ENCODE measurements at regions not wholly inside any gene's neighbourhood (a gene's known extent, or its start where the extent isn't known, plus 50 kb on each side); places are given as distances from the start of the nearest gene placed in this dataset.

- H3K4me1 ChIP-seq (ENCODE audit: control insufficient read depth, insufficient read depth, low read length), result peaks cover 40% of the 10 kb centered on the region
- no peaks in the 10 kb centered on the region for H3K36me3 ChIP-seq (ENCODE audit: control insufficient read depth, insufficient read depth, low read length)
- WGBS (ENCODE audit: insufficient coverage), result 100% methylated on average over 3 of the region's 5 CpGs
- H3K9me3 ChIP-seq (ENCODE audit: control insufficient read depth, insufficient read depth, low read length), result no peaks in the 10 kb centered on the region
- no peak overlapping the region for H3K4me3 ChIP-seq (ENCODE audit: low read depth, low read length)
- no peak for DNase-seq (ENCODE audit: low read depth in 4 of 6, low spot score in 6 of 6)
- no peak overlapping the region for H3K27ac ChIP-seq (ENCODE audit: low read depth, low read length)
- H3K27me3 ChIP-seq (ENCODE audit: control insufficient read depth, insufficient read depth, low read length), result no peaks in the 10 kb centered on the region
These were observed 103.9 kb upstream of the IRF2BP2 start for GRCh38 chr1:234713859-234714258.

- Histone ChIP-seq H3K9me3 (ENCODE audit: control insufficient read depth, insufficient read depth, low read length) (no peaks in the 10 kb centered on the region), H3K27ac (ENCODE audit: low read depth, low read length) (no peak overlapping the region), H3K36me3 (ENCODE audit: control insufficient read depth, insufficient read depth, low read length) (no peaks in the 10 kb centered on the region), H3K27me3 (ENCODE audit: control insufficient read depth, insufficient read depth, low read length) (no peaks in the 10 kb centered on the region), H3K4me1 (ENCODE audit: control insufficient read depth, insufficient read depth, low read length) (peaks cover 40% of the 10 kb centered on the region), H3K4me3 (ENCODE audit: low read depth, low read length) (no peak overlapping the region)
- DNase-seq (ENCODE audit: low read depth in 4 of 6, low spot score in 6 of 6), result no peak
- WGBS (ENCODE audit: insufficient coverage), result 89% methylated on average over 9 of the region's 11 CpGs
These were observed 103.5 kb upstream of the IRF2BP2 start for GRCh38 chr1:234713440-234713839.

GRCh38 chr1:234712891-234713305, 102.9 kb upstream of the IRF2BP2 start:
- H3K27ac ChIP-seq (ENCODE audit: low read depth, low read length), result no peak overlapping the region
- H3K9me3 ChIP-seq (ENCODE audit: control insufficient read depth, insufficient read depth, low read length), result no peaks in the 10 kb centered on the region
- H3K36me3 ChIP-seq (ENCODE audit: control insufficient read depth, insufficient read depth, low read length), result no peaks in the 10 kb centered on the region
- H3K27me3 ChIP-seq (ENCODE audit: control insufficient read depth, insufficient read depth, low read length), result no peaks in the 10 kb centered on the region
- H3K4me3 ChIP-seq (ENCODE audit: low read depth, low read length), result no peak overlapping the region
- no peak for DNase-seq (ENCODE audit: low read depth in 4 of 6, low spot score in 6 of 6)
- 95% methylated on average over 4 of the region's 5 CpGs for WGBS (ENCODE audit: insufficient coverage)
- peaks cover 38% of the 10 kb centered on the region for H3K4me1 ChIP-seq (ENCODE audit: control insufficient read depth, insufficient read depth, low read length)

- Histone ChIP-seq H3K27ac (ENCODE audit: low read depth, low read length) (no peak overlapping the region), H3K36me3 (ENCODE audit: control insufficient read depth, insufficient read depth, low read length) (no peaks in the 10 kb centered on the region), H3K9me3 (ENCODE audit: control insufficient read depth, insufficient read depth, low read length) (no peaks in the 10 kb centered on the region), H3K4me1 (ENCODE audit: control insufficient read depth, insufficient read depth, low read length) (peaks cover 21% of the 10 kb centered on the region), H3K4me3 (ENCODE audit: low read depth, low read length) (no peak overlapping the region), H3K27me3 (ENCODE audit: control insufficient read depth, insufficient read depth, low read length) (no peaks in the 10 kb centered on the region)
- 86% methylated on average over 1 of the region's 7 CpGs for WGBS (ENCODE audit: insufficient coverage)
- no peak for DNase-seq (ENCODE audit: low read depth in 4 of 6, low spot score in 6 of 6)
These were observed 101.2 kb upstream of the IRF2BP2 start for GRCh38 chr1:234710936-234711724.

- Histone ChIP-seq H3K36me3 (ENCODE audit: control insufficient read depth, insufficient read depth, low read length) (no peaks in the 10 kb centered on the region), H3K4me3 (ENCODE audit: low read depth, low read length) (no peak overlapping the region), H3K4me1 (ENCODE audit: control insufficient read depth, insufficient read depth, low read length) (peaks cover 14% of the 10 kb centered on the region), H3K27ac (ENCODE audit: low read depth, low read length) (no peak overlapping the region), H3K9me3 (ENCODE audit: control insufficient read depth, insufficient read depth, low read length) (no peaks in the 10 kb centered on the region), H3K27me3 (ENCODE audit: control insufficient read depth, insufficient read depth, low read length) (no peaks in the 10 kb centered on the region)
- WGBS (ENCODE audit: insufficient coverage), result no CpG with 5 or more reads among the region's 6 CpGs
- DNase-seq (ENCODE audit: low read depth in 4 of 6, low spot score in 6 of 6), result no peak
These were observed 100.4 kb upstream of the IRF2BP2 start for GRCh38 chr1:234710381-234710780.

GRCh38 chr1:234709473-234710228, 99.7 kb upstream of the IRF2BP2 start:
- H3K9me3 ChIP-seq (ENCODE audit: control insufficient read depth, insufficient read depth, low read length), result no peaks in the 10 kb centered on the region

GRCh38 chr1:234708700-234709395, 98.9 kb upstream of the IRF2BP2 start:
- no peak for DNase-seq (ENCODE audit: low read depth in 4 of 6, low spot score in 6 of 6)
- H3K4me1 ChIP-seq (ENCODE audit: control insufficient read depth, insufficient read depth, low read length), result peaks cover 9% of the 10 kb centered on the region
- no peaks in the 10 kb centered on the region for H3K27me3 ChIP-seq (ENCODE audit: control insufficient read depth, insufficient read depth, low read length)
- no peaks in the 10 kb centered on the region for H3K36me3 ChIP-seq (ENCODE audit: control insufficient read depth, insufficient read depth, low read length)
- no peak overlapping the region for H3K4me3 ChIP-seq (ENCODE audit: low read depth, low read length)
- no peaks in the 10 kb centered on the region for H3K9me3 ChIP-seq (ENCODE audit: control insufficient read depth, insufficient read depth, low read length)
- WGBS (ENCODE audit: insufficient coverage), result 95% methylated on average over 8 of the region's 9 CpGs
- H3K27ac ChIP-seq (ENCODE audit: low read depth, low read length), result no peak overlapping the region

More at GRCh38 chr1:234709473-234710228, 99.7 kb upstream of the IRF2BP2 start:
- H3K4me1 ChIP-seq (ENCODE audit: control insufficient read depth, insufficient read depth, low read length), result peaks cover 14% of the 10 kb centered on the region
- WGBS (ENCODE audit: insufficient coverage), result 82% methylated on average over 14 of the region's 14 CpGs
- no peak for DNase-seq (ENCODE audit: low read depth in 4 of 6, low spot score in 6 of 6)
- H3K4me3 ChIP-seq (ENCODE audit: low read depth, low read length), result no peak overlapping the region
- no peaks in the 10 kb centered on the region for H3K36me3 ChIP-seq (ENCODE audit: control insufficient read depth, insufficient read depth, low read length)
- H3K27ac ChIP-seq (ENCODE audit: low read depth, low read length), result no peak overlapping the region
- no peaks in the 10 kb centered on the region for H3K27me3 ChIP-seq (ENCODE audit: control insufficient read depth, insufficient read depth, low read length)

GRCh38 chr1:234707641-234708040, 97.7 kb upstream of the IRF2BP2 start:
- Histone ChIP-seq H3K9me3 (ENCODE audit: control insufficient read depth, insufficient read depth, low read length) (no peaks in the 10 kb centered on the region), H3K36me3 (ENCODE audit: control insufficient read depth, insufficient read depth, low read length) (no peaks in the 10 kb centered on the region), H3K27me3 (ENCODE audit: control insufficient read depth, insufficient read depth, low read length) (no peaks in the 10 kb centered on the region), H3K4me3 (ENCODE audit: low read depth, low read length) (no peak overlapping the region), H3K27ac (ENCODE audit: low read depth, low read length) (no peak overlapping the region), H3K4me1 (ENCODE audit: control insufficient read depth, insufficient read depth, low read length) (peaks cover 8% of the 10 kb centered on the region)
- DNase-seq (ENCODE audit: low read depth in 4 of 6, low spot score in 6 of 6), result no peak
- WGBS (ENCODE audit: insufficient coverage), result 100% methylated on average over 1 of the region's 1 CpG

- Histone ChIP-seq H3K27me3 (ENCODE audit: control insufficient read depth, insufficient read depth, low read length) (no peaks in the 10 kb centered on the region), H3K36me3 (ENCODE audit: control insufficient read depth, insufficient read depth, low read length) (no peaks in the 10 kb centered on the region), H3K4me3 (ENCODE audit: low read depth, low read length) (no peak overlapping the region), H3K9me3 (ENCODE audit: control insufficient read depth, insufficient read depth, low read length) (no peaks in the 10 kb centered on the region), H3K27ac (ENCODE audit: low read depth, low read length) (no peak overlapping the region), H3K4me1 (ENCODE audit: control insufficient read depth, insufficient read depth, low read length) (peaks cover 8% of the 10 kb centered on the region)
- WGBS (ENCODE audit: insufficient coverage), result no CpG with 5 or more reads among the region's 1 CpG
- no peak for DNase-seq (ENCODE audit: low read depth in 4 of 6, low spot score in 6 of 6)
These were observed 97.0 kb upstream of the IRF2BP2 start for GRCh38 chr1:234706931-234707330.

Data from spinal cord (tissue), 9 donors.